HG03571 (cell line): ENCODE measurements at regions not wholly inside any gene's neighbourhood (a gene's known extent, or its start where the extent isn't known, plus 50 kb on each side); places are given as distances from the start of the nearest gene placed in this dataset.

Experiments
- ATAC-seq: cut with Tn5 transposase; IDR thresholded peaks from one replicate; pipeline ENCODE4 v1.9.1; 2021; ENCODE audit not compliant: unreplicated experiment

DNA sequence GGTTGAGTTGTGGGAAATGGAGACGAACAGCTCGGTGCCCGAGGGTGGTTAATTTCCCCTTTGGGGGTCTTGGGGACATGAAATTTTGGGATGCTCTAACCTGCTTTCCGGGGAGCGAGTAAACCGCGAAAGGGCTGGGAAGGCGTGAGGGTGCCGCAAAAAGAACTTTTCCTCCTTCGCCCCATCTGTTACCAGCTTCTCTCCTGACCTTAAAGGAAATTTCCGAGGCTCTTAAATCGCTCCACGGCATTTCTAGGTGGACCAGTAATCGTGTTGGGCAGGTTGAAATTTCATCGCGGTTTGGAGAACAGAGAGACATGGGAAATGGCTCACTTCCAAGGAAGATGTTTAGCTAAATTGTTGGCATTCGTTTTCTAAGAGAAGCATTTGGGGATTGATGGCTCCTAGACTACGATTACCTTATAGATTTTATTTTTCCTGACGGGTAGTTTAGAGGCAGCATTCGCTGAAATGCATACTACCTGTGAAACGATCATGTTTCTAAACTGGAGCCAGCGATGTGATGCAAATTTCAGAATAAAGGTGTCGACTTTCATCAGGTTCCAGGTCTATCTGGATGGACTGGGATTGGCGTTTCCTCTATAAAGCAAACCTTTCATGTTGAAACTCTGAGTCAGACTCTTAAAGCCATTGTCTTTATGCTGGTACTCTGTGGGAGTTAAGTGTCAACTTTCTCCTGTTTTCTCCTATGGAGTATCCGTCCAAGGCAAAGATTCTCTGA, 414.5 kb downstream of the PCNX1 start:
- no peak for ATAC-seq

DNA sequence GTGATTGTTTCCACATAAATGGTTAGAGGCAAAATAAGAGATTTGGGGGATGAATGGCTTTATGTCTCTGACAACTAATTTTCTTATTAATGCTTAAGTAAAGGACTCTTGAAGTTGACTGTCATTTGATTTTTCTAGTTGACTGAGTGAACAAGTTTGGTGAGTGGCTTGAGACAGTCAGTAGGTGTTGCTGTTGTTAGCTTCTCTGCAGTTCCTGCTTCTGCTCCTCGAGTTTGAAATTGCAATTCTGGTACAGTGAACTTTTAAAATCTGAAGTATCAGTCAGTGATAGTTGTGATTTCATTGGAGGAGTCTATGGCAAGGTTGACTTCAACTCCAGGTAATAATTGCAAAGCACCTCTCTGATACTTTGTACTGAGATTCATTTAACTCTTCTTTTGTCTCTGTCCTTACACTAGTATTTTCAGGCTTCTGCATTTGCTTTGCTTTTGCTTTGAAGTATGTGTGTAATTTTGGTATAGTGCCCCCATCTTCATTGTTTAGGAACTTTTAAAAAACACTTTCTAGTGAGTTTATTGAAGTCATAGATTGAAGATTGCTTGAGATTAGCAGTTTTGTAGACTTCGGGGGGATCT, 415.5 kb downstream of the PCNX1 start:
- ATAC-seq = no peak

- no peak for ATAC-seq
Measured at GRCh38 chr14:71324767-71325272, 417.6 kb downstream of the PCNX1 start.

GRCh38 chr14:71327691-71328090, 420.4 kb downstream of the PCNX1 start:
- no peak for ATAC-seq

- no peak for ATAC-seq
Measured at GRCh38 chr14:71328183-71328582, 420.9 kb downstream of the PCNX1 start.

- ATAC-seq = no peak
Measured at GRCh38 chr14:71328954-71329353, 421.7 kb downstream of the PCNX1 start.

GRCh38 chr14:71331403-71331802, 424.1 kb downstream of the PCNX1 start:
- ATAC-seq = no peak

GRCh38 chr14:71332476-71332875, 425.2 kb downstream of the PCNX1 start:
- ATAC-seq = no peak

- no peak for ATAC-seq
Measured at GRCh38 chr14:71333705-71334104, 426.4 kb downstream of the PCNX1 start.

GRCh38 chr14:71336489-71337192, 429.4 kb downstream of the PCNX1 start:
- ATAC-seq = no peak

GRCh38 chr14:71338153-71338552, 430.9 kb downstream of the PCNX1 start:
- no peak for ATAC-seq

- no peak for ATAC-seq
Measured at GRCh38 chr14:71339650-71340415, 432.6 kb downstream of the PCNX1 start.

DNA sequence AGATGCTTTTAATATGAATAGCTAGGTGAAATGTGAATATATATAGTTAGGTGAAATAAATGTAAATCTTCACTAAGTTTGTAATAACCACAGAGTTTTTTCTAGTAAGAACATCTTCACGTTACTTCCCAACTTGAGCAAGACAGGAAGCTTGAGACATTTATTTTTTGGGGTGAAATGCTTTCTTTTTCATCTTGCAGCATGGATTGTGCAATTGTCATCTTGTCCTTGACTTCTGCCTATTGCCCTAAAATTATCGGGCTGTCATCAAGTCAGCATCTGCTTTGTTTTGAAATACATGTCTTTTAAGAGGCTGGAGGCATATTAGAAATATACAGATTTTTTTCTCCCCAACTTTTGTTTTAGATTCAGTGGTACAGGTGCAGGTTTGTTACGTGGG, 433.9 kb downstream of the PCNX1 start:
- ATAC-seq = no peak

GRCh38 chr14:71343724-71344123, 436.5 kb downstream of the PCNX1 start:
- ATAC-seq = no peak

DNA sequence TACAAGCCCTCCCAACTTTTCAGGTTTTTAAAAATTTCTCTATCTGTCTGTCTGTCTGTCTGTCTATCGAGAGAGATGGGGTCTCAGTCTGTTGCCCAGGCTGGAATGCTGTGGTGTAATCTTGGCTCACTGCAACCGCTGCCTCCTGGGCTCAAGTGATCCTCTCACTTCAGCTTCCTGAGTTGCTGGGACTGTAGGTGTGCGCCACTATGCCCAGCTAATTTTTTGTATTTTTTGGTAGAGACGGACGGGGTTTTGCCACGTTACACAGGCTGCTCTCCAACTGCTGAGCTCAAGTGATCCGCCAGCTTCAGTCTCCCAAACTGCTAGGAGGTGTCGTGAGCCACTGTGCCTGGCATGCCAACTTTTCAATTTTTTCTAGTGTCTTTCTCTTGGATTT, 437.2 kb downstream of the PCNX1 start:
- ATAC-seq = no peak

GRCh38 chr14:71346685-71347084, 439.4 kb downstream of the PCNX1 start:
- no peak for ATAC-seq

- no peak for ATAC-seq
Measured at GRCh38 chr14:71348394-71348793, 441.1 kb downstream of the PCNX1 start.

DNA sequence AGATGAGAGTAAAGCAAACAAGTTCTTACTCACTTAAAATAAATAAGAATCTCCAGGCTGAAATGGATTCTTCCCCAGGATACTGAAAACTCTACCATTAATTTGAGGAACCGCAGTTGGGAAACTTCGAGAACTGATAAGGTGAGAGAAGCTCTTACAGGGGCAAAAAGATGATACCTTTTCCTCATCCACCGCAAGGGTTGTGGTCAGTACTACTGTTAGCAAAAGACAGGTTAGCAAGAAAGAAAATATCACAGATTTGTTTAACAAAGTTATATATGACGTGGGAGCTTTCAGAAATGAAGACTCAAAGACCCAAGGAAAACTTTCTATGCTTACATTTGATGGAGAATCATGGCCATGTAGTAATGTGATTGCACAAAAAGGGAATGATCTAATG, 441.6 kb downstream of the PCNX1 start:
- ATAC-seq = no peak

- no peak for ATAC-seq
Measured at GRCh38 chr14:71354142-71354541, 446.9 kb downstream of the PCNX1 start.

GRCh38 chr14:71354801-71355200, 447.5 kb downstream of the PCNX1 start:
- no peak for ATAC-seq
